ENCODE measurements at regions not wholly inside any gene's neighbourhood (a gene's known extent, or its start where the extent isn't known, plus 50 kb on each side); places are given as distances from the start of the nearest gene placed in this dataset.
"Not testable (repeated sequence)": the region's sequence is repeated elsewhere in the genome, so short reads cannot be mapped to it uniquely, and the experiment has no call there.

DNA sequence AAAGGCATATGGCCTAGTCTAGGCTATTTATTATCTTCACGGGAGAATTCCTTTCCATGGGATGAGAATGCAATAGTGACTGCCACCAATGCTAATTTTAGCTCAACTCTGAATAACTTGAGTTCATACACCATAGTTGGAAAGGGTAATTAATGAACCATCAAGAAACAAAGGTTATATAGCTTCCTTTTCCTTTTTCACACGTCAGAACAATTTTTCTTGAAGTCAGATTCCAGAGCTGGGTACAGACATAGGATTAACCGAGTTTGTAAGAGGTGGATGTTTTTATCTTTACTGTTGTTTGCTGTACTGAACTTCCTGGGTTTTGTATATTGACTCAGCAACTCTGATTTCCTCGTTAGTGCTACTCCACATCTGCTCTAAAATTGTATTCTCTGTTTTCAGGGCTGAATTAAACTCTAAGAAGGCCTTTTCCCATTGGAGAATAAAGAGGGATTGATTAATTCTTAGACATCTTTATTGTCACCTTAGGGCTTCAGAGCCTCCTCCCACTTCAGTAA, 262.0 kb downstream of the NUF2 start:
- no peak for FAIRE-seq

DNA sequence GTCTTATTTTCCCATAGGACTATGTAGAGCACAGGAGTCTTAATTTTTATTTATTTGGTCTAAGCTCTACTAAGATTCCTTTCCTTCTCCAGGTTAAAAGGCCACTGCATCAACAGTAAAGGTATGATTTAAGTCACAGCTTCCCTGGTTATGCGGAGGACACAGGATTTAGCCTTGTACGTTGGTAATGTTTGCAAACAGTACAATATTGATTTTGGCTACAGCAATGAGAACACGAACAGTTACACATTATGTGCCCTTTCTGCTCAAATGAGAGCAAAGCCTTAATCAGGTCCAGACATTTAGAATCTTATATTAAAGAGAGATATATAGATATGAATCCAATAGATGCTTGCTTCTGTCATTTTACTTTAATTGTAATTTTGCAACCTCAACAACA, 264.0 kb downstream of the NUF2 start:
- FAIRE-seq: no peak

DNA sequence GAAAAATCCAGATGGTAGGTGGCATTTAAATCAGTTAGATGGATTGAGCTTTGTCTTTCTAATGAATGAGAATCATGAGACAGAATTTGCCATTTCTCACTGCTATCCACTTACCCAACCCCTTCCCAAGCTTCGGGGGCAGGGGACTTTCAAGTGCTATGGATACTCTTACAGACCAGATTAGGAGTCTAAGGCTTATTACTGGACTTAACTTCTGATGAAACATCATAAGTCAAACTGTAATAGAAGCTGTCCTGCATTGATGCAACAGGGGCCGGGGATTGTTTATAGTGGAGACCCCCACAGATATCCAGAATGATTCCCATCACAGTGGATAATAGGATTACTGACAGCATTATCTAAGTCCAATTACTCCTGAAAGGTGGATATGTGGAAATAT, 267.0 kb downstream of the NUF2 start:
- no peak for FAIRE-seq

DNA sequence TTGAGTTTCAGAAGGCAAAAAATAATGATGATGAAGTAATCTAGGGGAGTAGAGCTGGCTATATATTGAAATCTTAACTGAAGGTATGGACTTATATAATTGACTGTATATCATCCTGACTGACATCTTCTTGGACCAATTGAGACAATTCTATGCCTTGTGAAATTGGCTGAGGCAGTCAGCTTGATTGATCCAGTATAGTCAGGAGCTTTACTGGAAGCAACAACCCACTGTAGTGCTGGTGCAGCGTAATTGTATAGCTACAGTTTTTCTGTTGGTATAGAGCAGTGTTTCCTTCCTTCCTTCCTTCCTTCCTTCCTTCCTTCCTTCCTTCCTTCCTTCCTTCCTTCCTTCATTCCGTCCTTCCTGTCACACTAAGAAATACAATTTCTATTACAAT, 268.0 kb downstream of the NUF2 start:
- FAIRE-seq: no peak

DNA sequence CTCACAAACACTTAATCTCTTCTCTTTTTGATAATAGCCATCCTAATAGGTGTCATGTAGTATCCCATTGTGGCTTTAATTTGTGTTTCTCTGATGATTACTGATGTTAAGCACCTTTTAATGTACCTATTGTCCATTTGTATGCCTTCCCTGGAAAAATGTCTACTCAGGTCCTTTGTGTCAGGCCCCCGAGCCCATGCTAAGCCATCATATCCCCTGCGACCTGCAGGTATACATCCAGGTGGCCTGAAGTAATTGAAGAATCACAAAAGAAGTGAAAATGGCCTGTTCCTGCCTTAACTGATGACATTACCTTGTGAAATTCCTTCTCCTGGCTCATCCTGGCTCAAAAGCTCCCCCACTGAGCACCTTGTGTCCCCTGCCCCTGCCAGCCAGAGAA, 269.4 kb downstream of the NUF2 start:
- not testable (repeated sequence) for FAIRE-seq

DNA sequence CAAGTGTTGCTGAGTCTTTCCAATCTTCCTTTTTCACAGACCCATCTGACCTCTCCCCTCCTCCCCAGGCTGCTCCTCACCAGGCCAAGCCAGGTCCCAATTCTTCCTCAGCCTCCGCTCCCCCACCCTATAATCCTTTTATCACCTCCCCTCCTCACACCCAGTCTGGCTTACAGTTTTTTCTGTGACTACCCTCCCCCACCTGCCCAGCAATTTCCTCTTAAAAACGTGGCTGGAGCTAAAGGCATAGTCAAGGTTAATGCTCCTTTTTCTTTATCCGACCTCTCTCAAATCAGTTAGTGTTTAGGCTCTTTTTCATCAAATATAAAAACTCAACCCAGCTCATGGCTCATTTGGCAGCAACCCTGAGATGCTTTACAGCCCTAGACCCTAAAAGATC, 270.9 kb downstream of the NUF2 start:
- FAIRE-seq: not testable (repeated sequence)

DNA sequence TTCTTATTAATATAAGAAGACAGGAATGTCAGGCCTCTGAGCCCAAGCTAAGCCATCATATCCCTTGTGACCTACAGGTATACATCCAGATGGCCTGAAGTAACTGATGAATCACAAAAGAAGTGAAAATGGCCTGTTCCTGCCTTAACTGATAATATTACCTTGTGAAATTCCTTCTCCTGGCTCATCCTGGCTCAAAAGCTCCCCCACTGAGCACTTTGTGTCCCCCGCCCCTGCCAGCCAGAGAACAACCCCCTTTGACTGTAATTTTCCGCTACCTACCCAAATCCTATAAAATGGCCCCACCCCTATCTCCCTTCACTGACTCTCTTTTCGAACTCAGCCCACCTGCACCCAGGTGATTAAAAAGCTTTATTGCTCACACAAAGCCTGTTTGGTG, 274.4 kb downstream of the NUF2 start:
- not testable (repeated sequence) for FAIRE-seq

DNA sequence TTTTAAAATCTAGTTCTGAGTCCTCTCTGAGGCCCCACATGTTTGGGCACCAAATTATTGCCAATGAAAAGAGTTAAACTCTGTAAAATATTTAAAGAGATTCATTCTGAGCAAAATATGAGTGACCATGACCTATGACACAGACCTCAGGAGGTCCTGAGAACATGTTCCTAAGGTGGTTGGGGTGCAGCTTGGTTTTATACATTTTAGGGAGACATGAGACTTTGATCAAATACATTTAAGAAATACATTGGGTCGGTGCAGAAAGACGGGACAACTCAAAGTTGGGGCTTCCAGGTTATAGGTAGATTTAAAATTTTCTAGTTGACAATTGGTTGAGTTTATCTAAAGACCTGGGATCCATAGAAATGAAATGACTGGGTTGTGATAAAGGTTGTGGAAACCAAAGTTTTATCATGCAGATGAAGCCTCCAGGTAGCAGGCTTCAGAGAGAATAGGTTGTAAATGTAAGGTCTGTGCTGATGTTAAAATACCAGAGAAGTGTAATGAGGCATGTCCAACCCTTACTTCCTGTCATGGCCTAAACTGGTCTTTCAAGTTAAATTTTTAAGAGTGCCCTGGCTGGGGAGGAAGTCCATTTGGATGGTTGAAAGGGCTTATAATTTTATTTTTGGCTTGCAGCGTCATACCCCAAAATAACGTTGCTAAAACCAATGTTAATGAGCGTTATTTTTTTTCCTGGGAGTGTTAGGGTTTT, 274.9 kb downstream of the NUF2 start:
- FAIRE-seq: no peak

DNA sequence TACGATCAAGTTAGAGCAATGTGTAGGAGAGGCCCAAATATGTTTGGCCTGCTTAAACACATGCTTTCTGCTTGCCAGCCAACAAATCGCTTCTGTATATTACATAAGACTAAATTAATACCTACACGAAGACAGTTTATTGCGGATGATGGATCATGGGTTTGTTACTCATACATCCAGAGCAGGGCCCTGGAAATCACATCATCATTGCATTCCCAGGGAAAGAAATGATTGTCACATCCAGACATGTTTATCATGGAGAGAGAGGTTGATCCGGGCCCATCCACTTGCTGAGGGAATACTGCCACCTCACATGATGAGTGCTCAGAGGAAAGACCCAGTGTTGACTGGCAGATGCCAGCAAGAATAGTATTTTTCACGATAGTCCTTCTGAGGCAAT, 282.6 kb downstream of the NUF2 start:
- FAIRE-seq: no peak

DNA sequence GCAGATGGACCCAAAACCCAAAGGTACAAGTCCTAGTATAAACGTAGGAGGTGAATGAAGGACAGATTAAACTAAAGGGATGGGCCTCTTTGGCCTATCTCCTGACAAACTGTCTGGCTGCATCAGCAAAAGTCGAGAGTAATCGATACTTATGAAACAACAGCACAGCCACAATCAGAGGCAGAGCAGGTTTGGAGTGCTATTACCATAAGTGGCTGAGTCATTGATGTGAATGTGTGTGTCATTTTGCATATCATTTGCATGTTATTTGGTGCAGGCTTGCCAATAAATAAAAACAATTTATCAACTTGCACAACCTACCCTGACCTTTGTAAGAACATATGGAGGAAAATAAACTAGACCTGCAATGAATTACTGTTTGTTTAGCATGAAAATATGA, 283.1 kb downstream of the NUF2 start:
- no peak for FAIRE-seq

DNA sequence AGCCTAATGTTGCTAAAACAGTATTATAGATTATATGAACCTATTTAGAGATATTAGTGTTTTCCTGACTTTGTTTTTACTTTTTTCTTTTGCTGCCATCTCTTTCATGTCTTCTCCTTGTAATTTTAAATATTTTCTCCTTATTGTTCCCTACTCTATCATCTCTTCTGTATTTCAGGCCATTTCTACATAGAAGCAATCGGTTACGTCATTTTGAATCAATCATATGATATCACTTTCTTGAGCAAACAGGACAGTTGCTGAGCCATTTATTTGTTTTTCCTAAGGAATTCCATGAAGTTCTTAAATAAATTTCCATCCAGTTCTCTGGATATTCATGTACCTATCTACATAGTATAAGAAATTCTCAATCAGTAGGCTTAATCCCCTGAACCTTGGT, 287.2 kb downstream of the NUF2 start:
- FAIRE-seq: no peak

DNA sequence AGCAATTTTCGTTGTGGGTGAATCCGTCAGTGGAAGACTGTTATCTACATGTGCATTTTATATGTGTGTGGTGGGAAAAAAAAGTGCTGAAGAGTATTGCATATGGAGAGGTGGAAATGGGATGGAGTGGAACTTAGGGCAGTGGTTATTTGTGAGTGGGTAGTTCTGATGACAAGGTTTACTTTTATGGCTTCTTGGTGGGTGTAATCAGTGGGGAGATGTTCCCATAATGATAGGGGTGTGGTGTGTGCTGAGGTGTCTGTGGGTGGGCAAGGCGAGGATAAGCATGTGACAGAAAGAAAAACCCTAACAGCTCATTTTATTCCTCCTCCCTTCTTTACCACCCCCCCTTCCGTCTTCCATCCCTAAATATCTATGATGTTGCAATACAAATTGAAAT, 288.1 kb downstream of the NUF2 start:
- FAIRE-seq: no peak

DNA sequence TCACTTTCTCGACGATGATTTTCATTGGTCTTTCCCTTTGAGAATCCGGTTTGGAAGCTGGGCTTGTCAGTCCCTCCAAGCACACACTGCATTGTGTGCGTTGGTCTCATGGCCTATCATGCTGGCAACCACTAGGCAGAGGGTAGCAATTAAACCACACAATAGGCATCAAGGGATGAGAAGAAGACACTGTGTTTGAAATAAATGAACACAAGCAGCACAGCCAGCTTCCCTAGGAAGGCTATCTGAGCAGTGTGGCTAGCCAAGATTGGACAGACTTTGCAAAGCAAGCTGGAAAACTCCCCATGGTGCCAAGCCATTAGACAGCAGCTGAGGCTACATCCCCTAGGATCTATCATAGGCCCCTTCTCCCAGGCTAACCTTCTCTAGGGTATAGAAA, 288.7 kb downstream of the NUF2 start:
- FAIRE-seq: no peak

DNA sequence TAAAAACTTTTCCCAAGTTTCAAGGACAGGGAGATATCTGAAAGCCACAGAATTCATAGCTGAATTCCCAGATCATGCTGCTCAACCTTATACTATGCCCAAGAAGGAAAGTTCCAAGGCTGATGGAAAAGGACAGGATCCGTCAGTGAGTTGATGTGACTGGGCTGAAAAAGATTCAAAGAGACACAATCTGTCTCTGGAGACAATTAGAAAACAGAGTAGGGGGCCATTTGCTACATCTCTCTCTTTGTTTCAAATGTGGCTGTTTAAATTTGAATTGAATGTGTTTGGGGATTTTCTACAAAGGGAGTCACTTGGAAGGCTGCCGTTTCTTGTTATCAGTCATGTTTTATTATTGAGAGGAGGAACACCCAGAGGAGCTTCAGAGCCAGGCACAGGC, 292.6 kb downstream of the NUF2 start:
- FAIRE-seq: no peak

DNA sequence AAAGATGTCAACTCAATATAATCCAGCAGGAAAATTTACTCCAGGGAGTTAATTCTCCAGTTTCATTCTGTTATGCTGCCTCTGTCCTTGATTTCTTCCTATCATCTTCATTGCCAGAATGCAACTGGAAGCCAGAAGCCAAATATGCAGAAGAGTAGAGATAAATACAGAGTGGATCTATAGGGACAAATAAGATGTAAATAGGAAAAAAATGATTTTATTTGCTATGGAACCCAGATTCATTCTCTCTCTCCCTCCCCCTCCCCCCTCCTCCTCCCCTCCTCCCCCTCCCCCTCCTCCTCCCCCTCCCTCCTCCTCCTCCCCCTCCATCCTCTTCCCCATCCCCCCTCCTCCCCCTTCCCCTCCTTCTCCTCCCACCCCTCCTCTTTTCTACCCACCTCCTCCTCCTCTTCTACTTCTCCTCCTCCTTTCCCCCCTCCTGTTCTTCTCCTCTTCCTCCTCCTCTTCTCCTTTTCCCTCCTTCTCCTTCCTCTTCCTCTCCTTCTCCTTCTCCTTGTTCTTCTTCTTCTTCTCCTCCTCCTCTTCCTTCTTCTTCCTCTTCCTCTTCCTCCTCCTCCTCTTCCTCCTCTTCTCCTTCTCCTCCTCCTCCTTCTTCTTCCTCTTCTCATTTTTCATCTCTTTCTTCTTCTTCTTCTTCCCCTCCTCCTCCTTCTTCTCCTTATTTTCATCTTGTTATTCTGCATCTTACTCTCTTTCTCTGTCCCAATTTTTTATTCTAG, 306.4 kb downstream of the NUF2 start:
- FAIRE-seq: no peak

DNA sequence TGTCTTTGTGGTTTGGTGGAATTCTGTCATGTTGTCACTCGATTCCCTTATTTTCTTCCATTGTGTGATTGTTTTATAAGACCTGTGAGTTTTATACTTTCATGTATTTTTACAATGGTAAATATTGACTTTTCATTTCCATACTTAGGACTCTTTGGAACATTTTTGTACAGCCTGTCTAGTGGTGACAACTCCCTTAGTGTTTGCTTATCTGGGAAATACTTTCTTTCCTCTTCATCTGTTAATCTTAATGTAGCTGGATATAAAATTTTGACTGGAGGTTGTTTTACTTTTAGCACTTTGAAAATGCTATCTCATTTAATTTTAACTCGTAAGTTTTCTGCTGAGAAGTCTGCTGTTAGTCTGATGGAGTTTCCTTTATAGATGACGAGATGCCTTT, 310.5 kb downstream of the NUF2 start:
- no peak for FAIRE-seq

DNA sequence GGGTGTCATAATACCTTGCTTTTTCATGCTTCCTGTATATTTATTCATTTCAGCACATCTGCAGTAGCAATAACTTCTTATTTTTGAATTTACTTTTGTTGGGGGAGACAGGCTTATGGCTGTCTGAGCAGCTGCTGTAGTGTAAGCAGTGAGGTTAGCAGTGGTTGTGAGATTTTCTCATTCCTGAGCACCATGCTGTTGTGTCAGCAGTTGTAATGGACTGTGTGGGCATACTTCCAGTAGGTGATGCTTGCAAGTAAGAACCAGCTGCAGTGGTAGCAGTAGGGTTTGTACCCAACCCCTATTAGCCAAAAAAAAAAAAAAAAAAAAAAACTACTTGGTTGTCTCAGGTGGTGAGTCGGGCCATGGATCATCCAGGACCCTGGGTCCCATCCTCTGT, 311.6 kb downstream of the NUF2 start:
- FAIRE-seq: no peak

DNA sequence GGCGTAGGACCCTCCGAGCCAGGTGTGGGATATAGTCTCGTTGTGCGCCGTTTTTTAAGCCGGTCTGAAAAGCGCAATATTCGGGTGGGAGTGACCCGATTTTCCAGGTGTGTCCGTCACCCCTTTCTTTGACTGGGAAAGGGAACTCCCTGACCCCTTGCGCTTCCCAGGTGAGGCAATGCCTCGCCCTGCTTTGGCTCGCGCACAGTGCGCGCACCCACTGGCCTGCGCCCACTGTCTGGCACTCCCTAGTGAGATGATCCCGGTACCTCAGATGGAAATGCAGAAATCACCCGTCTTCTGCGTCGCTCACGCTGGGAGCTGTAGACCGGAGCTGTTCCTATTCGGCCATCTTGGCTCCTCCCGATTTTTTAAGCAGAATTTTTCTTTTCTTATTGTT, 323.9 kb downstream of the NUF2 start:
- not testable (repeated sequence) for FAIRE-seq

DNA sequence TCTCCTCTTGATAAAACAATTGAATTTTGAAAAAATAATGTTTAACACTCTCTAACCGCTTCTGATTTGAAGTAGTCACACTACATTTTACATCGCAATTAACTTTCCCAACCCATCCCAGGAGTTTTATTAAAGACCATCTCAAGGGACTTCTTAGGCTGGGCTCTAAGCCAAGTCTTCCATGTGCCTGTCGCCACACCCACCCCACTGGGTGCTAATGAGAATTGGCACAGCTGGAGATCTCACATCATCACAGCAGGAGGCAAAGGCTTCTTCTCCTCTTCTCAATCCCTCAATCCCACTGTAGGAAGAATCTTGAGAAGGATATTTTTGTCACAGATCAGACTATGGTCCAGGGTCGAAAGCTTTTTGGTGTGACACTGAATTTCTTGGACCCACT, 328.9 kb downstream of the NUF2 start:
- no peak for FAIRE-seq

DNA sequence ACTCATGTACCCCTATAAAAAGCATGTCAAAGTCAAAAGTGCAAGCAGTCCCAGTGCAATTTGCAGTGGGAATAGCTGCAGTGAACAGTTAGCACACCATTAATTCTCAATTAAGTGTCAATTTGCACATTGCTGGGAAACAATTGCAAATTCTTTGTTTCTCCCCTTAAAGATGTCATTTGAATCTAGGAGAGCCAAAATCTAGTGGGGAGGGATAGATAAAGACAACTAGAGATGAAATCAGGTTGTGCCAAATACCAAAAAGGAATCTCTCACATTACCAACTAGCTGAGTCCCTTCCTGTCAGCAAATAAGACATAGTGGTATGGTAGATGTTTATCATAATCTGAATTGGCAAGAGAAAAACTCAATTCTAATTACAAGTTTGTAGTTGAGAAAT, 330.7 kb downstream of the NUF2 start:
- no peak for FAIRE-seq

DNA sequence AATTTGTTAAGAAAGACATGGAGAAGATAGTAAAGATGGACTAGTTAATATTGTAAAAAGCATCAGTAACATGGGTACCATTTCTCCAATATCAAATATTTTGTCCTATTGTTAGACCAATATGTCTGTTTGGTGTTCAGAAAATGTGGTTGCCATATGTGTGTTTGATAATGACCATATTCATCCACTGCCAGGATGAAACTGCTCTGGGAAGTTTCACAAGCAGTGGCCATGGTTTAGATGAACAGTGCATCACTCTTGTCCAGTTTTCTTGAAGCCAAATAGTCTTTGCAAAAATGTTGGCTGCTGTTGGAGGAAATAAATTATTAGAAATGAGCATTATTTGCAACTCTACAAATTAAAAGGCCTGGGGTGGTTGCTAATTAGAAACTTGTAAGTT, 333.8 kb downstream of the NUF2 start:
- no peak for FAIRE-seq

DNA sequence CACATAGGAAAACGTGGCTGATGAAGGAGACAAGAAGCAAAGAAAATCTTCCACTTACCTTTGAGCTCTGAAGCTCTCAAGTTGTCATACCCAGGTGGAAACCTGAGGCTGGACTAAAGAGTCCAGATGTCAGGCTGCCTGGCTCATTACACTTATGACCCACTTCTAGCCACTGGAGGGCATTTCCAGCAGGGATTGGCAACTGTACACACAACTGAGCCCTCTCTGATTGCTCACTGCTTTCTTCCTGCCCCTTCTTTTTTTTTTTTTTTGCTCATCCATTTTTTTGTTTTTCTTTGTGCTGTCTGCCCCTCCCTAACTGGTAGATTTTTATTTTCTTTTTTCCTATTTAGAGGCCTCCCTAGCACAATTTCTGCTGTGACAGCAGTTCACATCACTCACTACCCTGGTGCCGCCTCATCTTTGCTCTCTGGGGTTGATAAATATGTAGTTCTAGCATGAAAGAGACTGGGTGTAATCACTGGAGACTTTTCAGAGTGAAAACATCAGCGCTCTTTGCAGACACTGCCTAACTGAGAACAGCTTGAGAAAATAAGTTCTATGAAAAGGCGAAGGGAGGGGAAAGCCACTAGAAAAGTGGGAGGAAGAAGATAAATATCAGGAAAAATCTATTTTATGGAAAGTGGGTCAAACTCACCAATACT, 334.5 kb downstream of the NUF2 start:
- FAIRE-seq: peak; percentile 64

DNA sequence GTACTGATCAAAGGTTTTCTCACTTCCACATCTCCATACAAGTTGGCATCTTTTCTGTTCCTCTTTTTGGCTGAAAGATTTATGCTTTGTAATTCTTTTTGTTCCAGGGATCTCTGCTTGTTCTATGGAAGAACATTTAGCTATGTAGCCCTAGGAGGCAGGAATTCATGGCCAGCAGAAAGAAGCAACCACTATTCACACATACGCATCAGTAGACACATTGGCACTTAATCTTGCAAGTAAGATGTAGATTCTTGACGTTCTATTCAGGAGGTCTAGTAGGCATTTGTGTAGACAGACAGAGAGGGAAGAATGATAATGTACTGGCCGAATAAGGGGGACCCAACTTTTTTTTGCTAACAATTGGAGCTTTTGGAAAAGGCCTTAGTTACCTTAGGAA, 336.0 kb downstream of the NUF2 start:
- no peak for FAIRE-seq

DNA sequence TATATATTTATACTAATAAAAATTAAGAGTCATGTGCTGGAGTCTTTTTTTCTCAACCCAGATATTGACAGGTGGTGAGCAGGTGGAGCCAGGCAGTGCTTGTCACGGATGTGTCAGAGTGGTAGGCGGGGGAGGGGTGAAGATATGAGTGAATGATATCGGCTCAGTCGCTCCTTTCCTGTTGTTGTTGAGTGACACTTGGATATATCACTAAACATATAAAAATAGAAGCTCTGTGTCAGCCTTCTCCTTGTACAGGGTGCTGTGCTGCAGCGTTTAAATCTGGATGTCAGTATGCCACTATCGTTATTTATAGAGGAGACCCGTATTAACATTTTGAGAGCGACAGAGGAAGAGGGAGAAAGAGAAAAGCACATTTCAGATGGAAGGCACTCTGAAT, 339.6 kb downstream of the NUF2 start:
- FAIRE-seq: no peak

All from endometrium (tissue), 2 donors.